ENCODE measurements at regions not wholly inside any gene's neighbourhood (a gene's known extent, or its start where the extent isn't known, plus 50 kb on each side); places are given as distances from the start of the nearest gene placed in this dataset.
"Not testable (repeated sequence)": the region's sequence is repeated elsewhere in the genome, so short reads cannot be mapped to it uniquely, and the experiment has no call there.

DNA sequence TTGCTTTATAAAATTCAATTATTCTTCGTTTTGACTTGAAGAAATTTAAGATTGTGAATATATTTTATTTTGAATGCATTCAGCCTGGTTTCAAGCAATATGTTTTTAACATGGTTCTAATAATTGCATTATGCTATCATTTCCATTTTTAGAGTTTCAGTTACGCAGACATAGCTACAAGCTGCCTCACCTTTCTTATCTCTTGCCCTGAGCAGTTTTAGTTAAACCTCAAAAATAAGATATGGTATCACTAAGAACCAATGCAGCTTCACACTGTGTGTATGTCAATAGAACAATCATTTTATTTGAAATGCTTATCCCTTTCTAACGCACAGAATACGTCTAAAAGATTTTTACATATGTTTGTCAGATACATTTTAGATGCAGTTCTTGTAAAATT is 632.6 kb upstream of the KCND2 start:
- TF ChIP-seq, protein P1, sequence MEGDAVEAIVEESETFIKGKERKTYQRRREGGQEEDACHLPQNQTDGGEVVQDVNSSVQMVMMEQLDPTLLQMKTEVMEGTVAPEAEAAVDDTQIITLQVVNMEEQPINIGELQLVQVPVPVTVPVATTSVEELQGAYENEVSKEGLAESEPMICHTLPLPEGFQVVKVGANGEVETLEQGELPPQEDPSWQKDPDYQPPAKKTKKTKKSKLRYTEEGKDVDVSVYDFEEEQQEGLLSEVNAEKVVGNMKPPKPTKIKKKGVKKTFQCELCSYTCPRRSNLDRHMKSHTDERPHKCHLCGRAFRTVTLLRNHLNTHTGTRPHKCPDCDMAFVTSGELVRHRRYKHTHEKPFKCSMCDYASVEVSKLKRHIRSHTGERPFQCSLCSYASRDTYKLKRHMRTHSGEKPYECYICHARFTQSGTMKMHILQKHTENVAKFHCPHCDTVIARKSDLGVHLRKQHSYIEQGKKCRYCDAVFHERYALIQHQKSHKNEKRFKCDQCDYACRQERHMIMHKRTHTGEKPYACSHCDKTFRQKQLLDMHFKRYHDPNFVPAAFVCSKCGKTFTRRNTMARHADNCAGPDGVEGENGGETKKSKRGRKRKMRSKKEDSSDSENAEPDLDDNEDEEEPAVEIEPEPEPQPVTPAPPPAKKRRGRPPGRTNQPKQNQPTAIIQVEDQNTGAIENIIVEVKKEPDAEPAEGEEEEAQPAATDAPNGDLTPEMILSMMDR (conservative IDR thresholded peaks at IDR 0.05; ENCODE audit: low read length), result no peak
- no peak overlapping the region for H3K4me3 ChIP-seq (ENCODE audit: low read length)
- DNase-seq (ENCODE audit: low read depth), result no peak

DNA sequence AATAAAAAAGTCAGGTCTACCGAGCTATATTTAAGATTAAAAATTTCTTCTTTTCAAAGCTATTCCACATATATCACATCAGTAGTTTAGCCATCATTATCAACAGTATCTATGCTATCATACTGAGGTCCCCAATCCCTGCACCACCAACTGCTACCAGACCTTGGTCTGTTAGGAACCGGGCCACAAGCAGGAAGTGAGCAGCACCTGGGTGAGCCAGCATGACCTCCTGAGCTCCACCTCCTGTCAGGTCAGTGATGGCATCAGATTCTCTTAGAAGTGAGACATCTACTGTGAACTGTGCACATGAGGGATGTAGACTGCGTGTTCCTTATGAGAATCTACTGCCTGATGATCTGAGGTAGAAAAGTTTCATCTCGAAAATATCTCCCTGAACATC is 632.1 kb upstream of the KCND2 start:
- DNase-seq (ENCODE audit: low read depth), result no peak
- no peak overlapping the region for H3K4me3 ChIP-seq (ENCODE audit: low read length)
- TF ChIP-seq, protein P1 (conservative IDR thresholded peaks at IDR 0.05; ENCODE audit: low read length), result no peak

DNA sequence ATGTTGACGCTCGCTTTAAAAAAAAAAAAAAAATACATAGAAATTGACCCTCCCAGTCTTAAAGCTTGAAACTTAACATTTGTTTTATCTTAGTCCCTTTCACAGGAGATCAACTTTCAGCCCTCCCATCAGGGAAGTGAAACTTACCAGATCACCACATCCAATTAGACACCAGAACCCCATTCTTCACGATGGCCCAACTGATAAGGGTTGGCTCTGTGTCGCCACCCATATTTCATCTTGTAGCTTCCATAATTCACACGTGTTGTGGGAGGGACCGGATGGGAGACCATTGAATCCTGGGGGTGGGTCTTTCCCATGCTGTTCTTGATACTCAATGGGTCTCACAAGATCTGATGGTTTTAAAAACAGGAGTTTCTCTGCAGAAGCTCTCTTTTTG is 629.4 kb upstream of the KCND2 start:
- no peak for DNase-seq (ENCODE audit: low read depth)
- TF ChIP-seq, protein P1 (conservative IDR thresholded peaks at IDR 0.05; ENCODE audit: low read length), result no peak

DNA sequence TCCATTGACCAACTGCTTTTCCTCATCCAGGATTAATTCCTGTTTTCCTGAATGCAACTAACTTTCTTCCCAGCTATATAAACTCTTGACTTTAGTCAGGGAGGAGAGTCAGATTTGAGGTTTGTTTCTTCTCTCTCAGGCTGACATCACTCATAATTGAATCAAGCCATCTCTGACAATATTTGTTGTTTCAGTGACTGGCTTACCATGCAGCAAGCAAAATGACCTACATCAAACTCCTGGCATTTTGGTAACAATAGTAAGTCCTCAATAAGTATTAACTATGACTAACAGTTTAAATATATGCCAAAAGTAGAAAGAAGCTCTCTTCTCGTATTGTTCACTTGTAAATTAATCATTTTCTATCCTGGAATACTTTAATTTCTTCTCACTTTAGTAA is 625.7 kb upstream of the KCND2 start:
- no peak for DNase-seq (ENCODE audit: low read depth)
- TF ChIP-seq, protein P1 (conservative IDR thresholded peaks at IDR 0.05; ENCODE audit: low read length), result no peak
- H3K4me3 ChIP-seq (ENCODE audit: low read length), result no peak overlapping the region

More for the DNA sequence above, 629.4 kb upstream of the KCND2 start:
- H3K4me3 ChIP-seq (ENCODE audit: low read length), result no peak overlapping the region

DNA sequence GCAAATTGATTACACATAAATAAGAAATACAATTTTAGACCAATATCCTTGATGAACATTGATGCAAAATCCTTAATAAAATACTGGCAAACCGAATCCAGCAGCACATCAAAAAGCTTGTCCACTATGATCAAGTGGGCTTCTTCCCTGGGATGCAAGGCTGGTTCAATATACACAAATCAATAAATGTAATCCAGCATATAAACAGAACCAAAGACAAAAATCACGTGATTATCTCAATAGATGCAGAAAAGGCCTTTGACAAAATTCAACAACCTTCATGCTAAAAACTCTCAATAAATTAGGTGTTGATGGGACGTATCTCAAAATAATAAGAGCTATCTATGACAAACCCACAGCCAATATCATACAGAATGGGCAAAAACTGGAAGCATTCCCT is 624.2 kb upstream of the KCND2 start:
- not testable (repeated sequence) for DNase-seq (ENCODE audit: low read depth)

DNA sequence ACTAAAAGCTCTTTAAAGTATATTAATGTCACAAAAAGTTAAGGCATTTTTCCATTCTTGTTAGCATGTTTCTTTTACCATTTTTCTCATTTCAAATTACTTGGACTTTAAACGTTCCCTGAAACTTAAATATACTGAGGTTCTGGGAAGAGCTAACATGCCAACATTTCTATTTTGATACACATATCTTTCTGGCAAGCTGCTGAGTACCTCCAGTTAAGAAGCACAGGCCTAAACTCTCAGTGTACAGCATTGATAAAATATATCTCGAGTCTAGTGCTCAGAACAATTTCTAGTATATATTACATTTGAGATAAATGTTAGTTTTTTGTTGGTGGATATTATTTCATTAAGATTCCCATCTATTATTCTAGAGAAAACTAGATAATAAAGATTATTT is 612.9 kb upstream of the KCND2 start:
- TF ChIP-seq, protein P1 (conservative IDR thresholded peaks at IDR 0.05; ENCODE audit: low read length), result no peak
- DNase-seq (ENCODE audit: low read depth), result no peak
- H3K4me3 ChIP-seq (ENCODE audit: low read length), result no peak overlapping the region

More for the DNA sequence above, 624.2 kb upstream of the KCND2 start:
- not testable (repeated sequence) for H3K4me3 ChIP-seq (ENCODE audit: low read length)

DNA sequence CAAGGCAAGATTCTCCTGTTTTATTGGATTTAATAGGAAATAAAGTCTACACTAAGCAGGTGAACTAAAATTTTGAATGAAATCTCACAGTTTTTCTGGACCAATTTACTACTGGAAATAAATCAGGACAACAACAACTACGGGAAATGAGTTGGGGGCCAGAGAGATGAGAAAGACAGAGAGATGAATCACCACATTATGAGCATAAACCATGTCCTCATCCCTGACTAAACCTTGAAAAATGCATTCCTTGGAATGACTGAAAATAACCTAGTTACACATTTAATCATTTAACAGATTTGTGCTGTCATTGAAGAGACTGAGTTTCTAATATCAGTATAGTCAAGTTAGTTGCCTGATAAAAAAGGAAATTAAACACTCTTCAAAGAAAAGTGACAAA is 608.4 kb upstream of the KCND2 start:
- no peak overlapping the region for H3K4me3 ChIP-seq (ENCODE audit: low read length)
- TF ChIP-seq, protein P1 (conservative IDR thresholded peaks at IDR 0.05; ENCODE audit: low read length), result no peak
- DNase-seq (ENCODE audit: low read depth), result peak; percentile 14

DNA sequence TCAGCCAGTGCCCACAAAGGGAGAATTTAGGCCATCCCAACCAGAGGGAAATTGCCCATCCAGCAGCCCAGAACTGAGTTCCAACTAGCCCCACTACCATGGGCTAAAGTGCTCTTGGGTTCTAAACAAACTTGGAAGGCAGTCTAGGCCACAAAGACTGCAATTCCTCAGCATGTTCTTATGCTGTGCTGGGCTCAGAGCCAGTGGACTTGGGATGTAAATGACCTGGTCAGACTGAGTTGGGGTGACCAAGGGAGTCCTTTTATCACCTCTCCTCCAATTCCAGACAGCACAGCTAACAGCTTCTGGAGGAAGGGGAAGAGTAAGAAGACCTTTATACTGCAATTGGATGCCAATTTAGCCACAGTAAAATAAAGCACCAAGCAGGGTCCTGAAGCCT is 607.2 kb upstream of the KCND2 start:
- no peak for DNase-seq (ENCODE audit: low read depth)
- no peak overlapping the region for H3K4me3 ChIP-seq (ENCODE audit: low read length)
- TF ChIP-seq, protein P1 (conservative IDR thresholded peaks at IDR 0.05; ENCODE audit: low read length), result no peak
